ENCODE measurements at regions not wholly inside any gene's neighbourhood (a gene's known extent, or its start where the extent isn't known, plus 50 kb on each side); places are given as distances from the start of the nearest gene placed in this dataset.

- TF ChIP-seq POU5F1 (IDR thresholded peaks at IDR 0.05; ENCODE audit: borderline replicate concordance, low read depth, low read length, partially characterized antibody) (no peak), SIN3A (IDR thresholded peaks at IDR 0.05; ENCODE audit: borderline replicate concordance in 2 of 2, control insufficient read depth in 1 of 2, low read depth in 2 of 2, low read length in 2 of 2) (no peak), HCFC1 (IDR thresholded peaks at IDR 0.05; ENCODE audit: low read depth, low read length) (no peak), CBX5 (IDR thresholded peaks at IDR 0.05; ENCODE audit: borderline replicate concordance, low read depth) (no peak), BRD4 (IDR thresholded peaks at IDR 0.05) (no peak)
- TF ChIP-seq, protein P1, sequence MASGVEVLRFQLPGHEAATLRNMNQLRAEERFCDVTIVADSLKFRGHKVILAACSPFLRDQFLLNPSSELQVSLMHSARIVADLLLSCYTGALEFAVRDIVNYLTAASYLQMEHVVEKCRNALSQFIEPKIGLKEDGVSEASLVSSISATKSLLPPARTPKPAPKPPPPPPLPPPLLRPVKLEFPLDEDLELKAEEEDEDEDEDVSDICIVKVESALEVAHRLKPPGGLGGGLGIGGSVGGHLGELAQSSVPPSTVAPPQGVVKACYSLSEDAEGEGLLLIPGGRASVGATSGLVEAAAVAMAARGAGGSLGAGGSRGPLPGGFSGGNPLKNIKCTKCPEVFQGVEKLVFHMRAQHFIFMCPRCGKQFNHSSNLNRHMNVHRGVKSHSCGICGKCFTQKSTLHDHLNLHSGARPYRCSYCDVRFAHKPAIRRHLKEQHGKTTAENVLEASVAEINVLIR (CRISPR knock-in tag; IDR thresholded peaks at IDR 0.05), result no peak
Observed at GRCh38 chr13:100842136-100842535, 167.5 kb upstream of the TMTC4 start (continued).

- BruUV-seq (replicated peaks), result no TSS peak
- H2AFZ ChIP-seq (ENCODE audit: low read depth, low read length), result no peak overlapping the region
- no peaks in the 10 kb centered on the region for H3K9me3 ChIP-seq (replicated peaks; ENCODE audit: control insufficient read depth, insufficient read depth, low read depth, low read length)
- intact Hi-C loops (cut with micrococcal nuclease), result no loop called here
- 0% methylated on average over 2 of the region's 2 CpGs for WGBS (ENCODE audit: insufficient coverage, low coverage, missing lambda C conversion rate)
- ChIA-PET CTCF (ENCODE audit: low intra/inter-chr PET ratio) (no interaction called here), POLR2A (interaction anchor here (0.5 kb wide), 1 partner anchor 32 kb away, joined by 3 read pairs; no protein-coding TSS in a partner anchor)
- DNase-seq (ENCODE audit: extremely low read depth in 1 of 4, low spot score in 3 of 4) (no peak), ATAC-seq (no peak), FAIRE-seq (no peak)
- no peak overlapping the region for H3K9ac ChIP-seq (ENCODE audit: insufficient read depth in 1 of 2, low read depth in 2 of 2, low read length in 2 of 2)
- H4K20me1 ChIP-seq (replicated peaks; ENCODE audit: control insufficient read depth, insufficient read depth, low read length), result no peaks in the 10 kb centered on the region
- H3K79me2 ChIP-seq (ENCODE audit: control insufficient read depth, insufficient read depth, low read length), result no peaks in the 10 kb centered on the region
- H3K4me3 ChIP-seq, result no peak overlapping the region
- no peak overlapping the region for H3K4me2 ChIP-seq (ENCODE audit: insufficient read depth, low read length)
- H3K27ac ChIP-seq (ENCODE audit: extremely low read depth, low read depth, low read length), result no peak overlapping the region
- no peaks in the 10 kb centered on the region for H3K4me1 ChIP-seq (replicated peaks in 1 of 2; ENCODE audit: control insufficient read depth in 2 of 2, insufficient read depth in 2 of 2, low read length in 2 of 2)
- H3K27me3 ChIP-seq (ENCODE audit: control insufficient read depth in 2 of 2, insufficient read depth in 2 of 2, low read length in 2 of 2), result no peaks in the 10 kb centered on the region
- in situ Hi-C loops (cut with MboI), result no loop called here
- no peaks in the 10 kb centered on the region for H3K9me1 ChIP-seq (ENCODE audit: control insufficient read depth, insufficient read depth, low read length)
- no peaks in the 10 kb centered on the region for H3K36me3 ChIP-seq (ENCODE audit: control insufficient read depth, insufficient read depth, low read length)
- TF ChIP-seq KLF13 (tag; IDR thresholded peaks at IDR 0.05; ENCODE audit: borderline replicate concordance, low read depth) (no peak), SUPT5H (IDR thresholded peaks at IDR 0.05) (no peak), ZFX (CRISPR knock-in tag; IDR thresholded peaks at IDR 0.05) (no peak), MTF1 (CRISPR knock-in tag; IDR thresholded peaks at IDR 0.05; ENCODE audit: borderline replicate concordance) (no peak), SIN3A (IDR thresholded peaks at IDR 0.05; ENCODE audit: borderline replicate concordance in 2 of 2, control insufficient read depth in 1 of 2, low read depth in 2 of 2, low read length in 2 of 2) (no peak), ZNF347 (CRISPR knock-in tag; IDR thresholded peaks at IDR 0.05; ENCODE audit: low read depth) (no peak), RFX5 (IDR thresholded peaks at IDR 0.05; ENCODE audit: low read depth, low read length) (no peak), RCOR1 (IDR thresholded peaks at IDR 0.05; ENCODE audit: borderline replicate concordance in 1 of 2, low read depth in 2 of 2, low read length in 2 of 2) (no peak), SFPQ (IDR thresholded peaks at IDR 0.05; ENCODE audit: low read depth, low read length) (no peak), CBX2 (IDR thresholded peaks at IDR 0.05; ENCODE audit: insufficient read depth, low read length, poor library complexity, severe bottlenecking) (no peak), BRF1 (IDR thresholded peaks at IDR 0.05; ENCODE audit: borderline replicate concordance, extremely low read depth, insufficient read length) (no peak), ZNF695 (CRISPR knock-in tag; IDR thresholded peaks at IDR 0.05) (no peak)
- TF ChIP-seq, protein P2, sequence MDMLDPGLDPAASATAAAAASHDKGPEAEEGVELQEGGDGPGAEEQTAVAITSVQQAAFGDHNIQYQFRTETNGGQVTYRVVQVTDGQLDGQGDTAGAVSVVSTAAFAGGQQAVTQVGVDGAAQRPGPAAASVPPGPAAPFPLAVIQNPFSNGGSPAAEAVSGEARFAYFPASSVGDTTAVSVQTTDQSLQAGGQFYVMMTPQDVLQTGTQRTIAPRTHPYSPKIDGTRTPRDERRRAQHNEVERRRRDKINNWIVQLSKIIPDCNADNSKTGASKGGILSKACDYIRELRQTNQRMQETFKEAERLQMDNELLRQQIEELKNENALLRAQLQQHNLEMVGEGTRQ (CRISPR knock-in tag; IDR thresholded peaks at IDR 0.05), result no peak
Observed at GRCh38 chr13:100838387-100838786, 163.8 kb upstream of the TMTC4 start.
